Activated CD4-positive, alpha-beta memory T cell treated with anti-CD3 and anti-CD28 coated beads for 36 hours (primary cell): ENCODE measurements at regions not wholly inside any gene's neighbourhood (a gene's known extent, or its start where the extent isn't known, plus 50 kb on each side); places are given as distances from the start of the nearest gene placed in this dataset.

Source experiments
- CTCF ChIA-PET: fragments of 350-600 bp; sonication (Branson Sonifier 250); formaldehyde crosslinking; loops from one replicate; lab custom pipeline; 2021; ENCODE audit warnings: antibody characterized with exemption, inconsistent platforms; lab: Charles Lee
- POLR2A ChIA-PET: fragments of 350-600 bp; sonication (Branson Sonifier 250); formaldehyde crosslinking; loops from one replicate; lab custom pipeline; 2021; ENCODE audit warnings: antibody characterized with exemption; lab: Charles Lee
- DNase-seq: peaks from one replicate; pipeline ENCODE4 v3.0.0-alpha.2; 2020
- H3K27ac Mint-ChIP-seq: one replicate; pipeline ENCODE4 v1.8.0; 2021; ENCODE audit warnings: mixed read lengths
- H3K27me3 Mint-ChIP-seq: one replicate; pipeline ENCODE4 v1.8.0; 2021; ENCODE audit warnings: mixed read lengths
- H3K36me3 Mint-ChIP-seq: one replicate; pipeline ENCODE4 v1.8.0; 2021; ENCODE audit warnings: mixed read lengths
- H3K4me1 Mint-ChIP-seq: one replicate; pipeline ENCODE4 v1.8.0; 2021; ENCODE audit warnings: low read depth, mixed read lengths
- H3K4me3 Mint-ChIP-seq: one replicate; pipeline ENCODE4 v1.8.0; 2021; ENCODE audit warnings: mild to moderate bottlenecking, mixed read lengths
- H3K9me3 Mint-ChIP-seq: one replicate; pipeline ENCODE4 v1.8.0; 2021; ENCODE audit warnings: mixed read lengths
- intact Hi-C: fragments of 100-400 bp; cut with micrococcal nuclease; formaldehyde crosslinking; loops from one replicate; pipeline ENCODE4 v1.15.1; 2023

- Mint-ChIP-seq H3K4me3 (no peak overlapping the region), H3K36me3 (no peaks in the 10 kb centered on the region), H3K9me3 (peaks cover 11% of the 10 kb centered on the region), H3K4me1 (no peaks in the 10 kb centered on the region), H3K27ac (no peak overlapping the region), H3K27me3 (no peaks in the 10 kb centered on the region)
- ChIA-PET POLR2A (no interaction called here), CTCF (no interaction called here)
- DNase-seq: no peak
- intact Hi-C loops: no loop called here
Measured at GRCh38 chr13:62593804-62594203, 1178.2 kb upstream of the PCDH20 start.

- peaks cover 5% of the 10 kb centered on the region for H3K9me3 Mint-ChIP-seq
- H3K27me3 Mint-ChIP-seq: no peaks in the 10 kb centered on the region
- intact Hi-C loops: no loop called here
- DNase-seq: no peak
- no peaks in the 10 kb centered on the region for H3K36me3 Mint-ChIP-seq
- H3K4me3 Mint-ChIP-seq: no peak overlapping the region
- no peak overlapping the region for H3K27ac Mint-ChIP-seq
- POLR2A ChIA-PET: no interaction called here
- CTCF ChIA-PET: no interaction called here
- H3K4me1 Mint-ChIP-seq: no peaks in the 10 kb centered on the region
Measured at GRCh38 chr13:62583466-62583865, 1167.8 kb upstream of the PCDH20 start.

- H3K4me3 Mint-ChIP-seq: no peak overlapping the region
- no peaks in the 10 kb centered on the region for H3K4me1 Mint-ChIP-seq
- DNase-seq: no peak
- H3K27ac Mint-ChIP-seq: no peak overlapping the region
- ChIA-PET CTCF (no interaction called here), POLR2A (no interaction called here)
- H3K27me3 Mint-ChIP-seq: no peaks in the 10 kb centered on the region
- intact Hi-C loops: no loop called here
- no peaks in the 10 kb centered on the region for H3K36me3 Mint-ChIP-seq
- H3K9me3 Mint-ChIP-seq: peaks cover 2% of the 10 kb centered on the region
Measured at GRCh38 chr13:62578402-62578801, 1162.8 kb upstream of the PCDH20 start.

- no peak for DNase-seq
- Mint-ChIP-seq H3K4me1 (no peaks in the 10 kb centered on the region), H3K36me3 (no peaks in the 10 kb centered on the region), H3K9me3 (peaks cover 4% of the 10 kb centered on the region), H3K27me3 (no peaks in the 10 kb centered on the region), H3K4me3 (no peak overlapping the region), H3K27ac (no peak overlapping the region)
- POLR2A ChIA-PET: no interaction called here
- CTCF ChIA-PET: no interaction called here
- intact Hi-C loops: no loop called here
Measured at GRCh38 chr13:62564770-62565169, 1149.1 kb upstream of the PCDH20 start.

GRCh38 chr13:62563251-62563650, 1147.6 kb upstream of the PCDH20 start:
- H3K4me3 Mint-ChIP-seq: no peak overlapping the region

GRCh38 chr13:62556978-62557377, 1141.3 kb upstream of the PCDH20 start:
- POLR2A ChIA-PET: no interaction called here
- intact Hi-C loops: no loop called here
- Mint-ChIP-seq H3K9me3 (peaks cover 7% of the 10 kb centered on the region), H3K36me3 (no peaks in the 10 kb centered on the region), H3K27me3 (no peaks in the 10 kb centered on the region), H3K27ac (no peak overlapping the region), H3K4me1 (no peaks in the 10 kb centered on the region), H3K4me3 (no peak overlapping the region)
- CTCF ChIA-PET: interaction anchor here (1.3 kb wide), 1 partner anchor 45 kb away, joined by 4 read pairs; no protein-coding TSS in a partner anchor
- no peak for DNase-seq

More at GRCh38 chr13:62563251-62563650, 1147.6 kb upstream of the PCDH20 start:
- no peaks in the 10 kb centered on the region for H3K4me1 Mint-ChIP-seq
- H3K27me3 Mint-ChIP-seq: no peaks in the 10 kb centered on the region
- intact Hi-C loops: no loop called here
- no peak for DNase-seq
- H3K27ac Mint-ChIP-seq: no peak overlapping the region
- CTCF ChIA-PET: no interaction called here
- POLR2A ChIA-PET: no interaction called here
- no peaks in the 10 kb centered on the region for H3K36me3 Mint-ChIP-seq
- H3K9me3 Mint-ChIP-seq: peaks cover 4% of the 10 kb centered on the region

- intact Hi-C loops: no loop called here
- CTCF ChIA-PET: no interaction called here
- H3K4me1 Mint-ChIP-seq: no peaks in the 10 kb centered on the region
Measured at GRCh38 chr13:62551588-62551987, 1135.9 kb upstream of the PCDH20 start.

GRCh38 chr13:62544928-62545327, 1129.3 kb upstream of the PCDH20 start:
- no peaks in the 10 kb centered on the region for H3K36me3 Mint-ChIP-seq
- H3K4me1 Mint-ChIP-seq: no peaks in the 10 kb centered on the region
- intact Hi-C loops: no loop called here
- ChIA-PET POLR2A (no interaction called here), CTCF (no interaction called here)
- no peak for DNase-seq
- H3K27me3 Mint-ChIP-seq: no peaks in the 10 kb centered on the region
- H3K27ac Mint-ChIP-seq: no peak overlapping the region
- no peak overlapping the region for H3K4me3 Mint-ChIP-seq
- H3K9me3 Mint-ChIP-seq: no peaks in the 10 kb centered on the region

More at GRCh38 chr13:62551588-62551987, 1135.9 kb upstream of the PCDH20 start:
- no peaks in the 10 kb centered on the region for H3K27me3 Mint-ChIP-seq
- peaks cover 11% of the 10 kb centered on the region for H3K9me3 Mint-ChIP-seq
- no peak overlapping the region for H3K27ac Mint-ChIP-seq
- POLR2A ChIA-PET: no interaction called here
- H3K4me3 Mint-ChIP-seq: no peak overlapping the region
- no peak for DNase-seq
- H3K36me3 Mint-ChIP-seq: no peaks in the 10 kb centered on the region

- H3K36me3 Mint-ChIP-seq: no peaks in the 10 kb centered on the region
- ChIA-PET CTCF (no interaction called here), POLR2A (no interaction called here)
- H3K4me1 Mint-ChIP-seq: no peaks in the 10 kb centered on the region
- H3K27me3 Mint-ChIP-seq: no peaks in the 10 kb centered on the region
- H3K9me3 Mint-ChIP-seq: peaks cover 9% of the 10 kb centered on the region
- H3K4me3 Mint-ChIP-seq: no peak overlapping the region
- DNase-seq: no peak
- no peak overlapping the region for H3K27ac Mint-ChIP-seq
- intact Hi-C loops: no loop called here
Measured at GRCh38 chr13:62537593-62537992, 1121.9 kb upstream of the PCDH20 start.

GRCh38 chr13:62525652-62526051, 1110.0 kb upstream of the PCDH20 start:
- no peak overlapping the region for H3K27ac Mint-ChIP-seq
- CTCF ChIA-PET: no interaction called here
- H3K4me3 Mint-ChIP-seq: no peak overlapping the region
- H3K36me3 Mint-ChIP-seq: no peaks in the 10 kb centered on the region
- DNase-seq: no peak
- POLR2A ChIA-PET: no interaction called here
- H3K27me3 Mint-ChIP-seq: no peaks in the 10 kb centered on the region
- H3K4me1 Mint-ChIP-seq: no peaks in the 10 kb centered on the region
- H3K9me3 Mint-ChIP-seq: peaks cover 3% of the 10 kb centered on the region
- intact Hi-C loops: no loop called here

GRCh38 chr13:62524498-62524897, 1108.8 kb upstream of the PCDH20 start:
- Mint-ChIP-seq H3K9me3 (peaks cover 4% of the 10 kb centered on the region), H3K27me3 (no peaks in the 10 kb centered on the region)

GRCh38 chr13:62524061-62524460, 1108.4 kb upstream of the PCDH20 start:
- no peaks in the 10 kb centered on the region for H3K36me3 Mint-ChIP-seq
- no peak overlapping the region for H3K27ac Mint-ChIP-seq
- POLR2A ChIA-PET: no interaction called here
- H3K27me3 Mint-ChIP-seq: no peaks in the 10 kb centered on the region
- H3K4me1 Mint-ChIP-seq: no peaks in the 10 kb centered on the region
- no peak overlapping the region for H3K4me3 Mint-ChIP-seq
- CTCF ChIA-PET: interaction anchor here (1.3 kb wide), 1 partner anchor 12 kb away, joined by 4 read pairs; no protein-coding TSS in a partner anchor
- DNase-seq: no peak
- intact Hi-C loops: no loop called here
- H3K9me3 Mint-ChIP-seq: peaks cover 4% of the 10 kb centered on the region

More at GRCh38 chr13:62524498-62524897, 1108.8 kb upstream of the PCDH20 start:
- H3K36me3 Mint-ChIP-seq: no peaks in the 10 kb centered on the region
- CTCF ChIA-PET: interaction anchor here (1.3 kb wide), 1 partner anchor 13 kb away, joined by 4 read pairs; no protein-coding TSS in a partner anchor
- no peak overlapping the region for H3K27ac Mint-ChIP-seq
- H3K4me3 Mint-ChIP-seq: no peak overlapping the region
- intact Hi-C loops: no loop called here
- POLR2A ChIA-PET: no interaction called here
- no peaks in the 10 kb centered on the region for H3K4me1 Mint-ChIP-seq
- no peak for DNase-seq
